IMR-90 (cell line): ENCODE measurements at regions not wholly inside any gene's neighbourhood (a gene's known extent, or its start where the extent isn't known, plus 50 kb on each side); places are given as distances from the start of the nearest gene placed in this dataset.

Experiments
- ATAC-seq: fragments of 200-7000 bp; cut with Tn5 transposase; 2 replicates; pipeline ENCODE4 v1.9.1; 2020; ENCODE audit warnings: low read depth, mild to moderate bottlenecking, moderate library complexity
- BruUV-seq: library from RNA; stranded (reverse); fragments of 400-500 nt; replicated peaks from 2 replicates; lab custom pipeline; 2021; lab: Mats Ljungman, UMichigan
- CTCF ChIA-PET: fragments of 300-600 bp; formaldehyde crosslinking; extraction: SDS; loops from one replicate; lab custom pipeline; 2021; ENCODE audit warnings: antibody characterized with exemption; lab: Yijun Ruan, JAX
- POLR2A ChIA-PET: fragments of 300-600 bp; sonication (Branson Sonifier 250); formaldehyde crosslinking; loops from one replicate; lab custom pipeline; 2022; ENCODE audit warnings: antibody characterized with exemption; ENCODE audit not compliant: unreplicated experiment; lab: Charles Lee
- DNase-seq: peaks from one replicate; pipeline ENCODE4 v3.0.0; 2013
- H2AFZ ChIP-seq: replicated peaks from 2 replicates; pipeline ENCODE3; 2013; ENCODE audit warnings: low read length, mild to moderate bottlenecking; ENCODE audit not compliant: poor library complexity
- H2AK5ac ChIP-seq: 2 replicates; pipeline ENCODE4 v1.6.1; 2013; ENCODE audit warnings: low read depth, low read length, inconsistent platforms
- H2AK9ac ChIP-seq: replicated peaks from 2 replicates; pipeline ENCODE3; 2013; ENCODE audit warnings: mild to moderate bottlenecking, low read depth, low read length, moderate library complexity; ENCODE audit not compliant: poor library complexity
- H2BK120ac ChIP-seq: 2 replicates; pipeline ENCODE4 v1.6.1; 2013; ENCODE audit warnings: low read depth, low read length, inconsistent platforms
- H2BK15ac ChIP-seq: 3 replicates; pipeline ENCODE4 v1.6.1; 2013; ENCODE audit warnings: low read depth, low read length, inconsistent platforms
- H2BK20ac ChIP-seq: 2 replicates; pipeline ENCODE4 v1.6.1; 2013; ENCODE audit warnings: low read depth, mild to moderate bottlenecking, inconsistent platforms, low read length, moderate library complexity
- H2BK5ac ChIP-seq: 2 replicates; pipeline ENCODE4 v1.6.1; 2013; ENCODE audit warnings: mild to moderate bottlenecking, low read depth, low read length, inconsistent platforms; ENCODE audit not compliant: poor library complexity, severe bottlenecking
- H3K14ac ChIP-seq: replicated peaks from 2 replicates; pipeline ENCODE4 v1.6.1; 2013; ENCODE audit warnings: low read depth, low read length, inconsistent platforms
- H3K18ac ChIP-seq: 2 replicates; pipeline ENCODE4 v1.6.1; 2013; ENCODE audit warnings: low read depth, low read length, control low read depth
- H3K23ac ChIP-seq: 2 replicates; pipeline ENCODE4 v1.6.1; 2013; ENCODE audit warnings: low read depth, low read length, inconsistent platforms
- H3K27ac ChIP-seq: 2 replicates; pipeline ENCODE4 v1.5.1; 2013; ENCODE audit warnings: mild to moderate bottlenecking, control low read depth, low read length; ENCODE audit not compliant: insufficient read depth
- H3K27me3 ChIP-seq: 2 replicates; pipeline ENCODE4 v1.6.1; 2013; ENCODE audit warnings: low read length; ENCODE audit not compliant: control insufficient read depth, insufficient read depth
- H3K36me3 ChIP-seq: 2 replicates; pipeline ENCODE4 v1.6.1; 2013; ENCODE audit warnings: low read length, mixed read lengths; ENCODE audit not compliant: control insufficient read depth, insufficient read depth
- H3K4ac ChIP-seq: 2 replicates; pipeline ENCODE4 v1.6.1; 2013; ENCODE audit warnings: low read depth, low read length, inconsistent platforms
- H3K4me1 ChIP-seq: 2 replicates; pipeline ENCODE4 v1.6.1; 2013; ENCODE audit warnings: low read length, mixed read lengths; ENCODE audit not compliant: control insufficient read depth, insufficient read depth
- H3K4me2 ChIP-seq: 2 replicates; pipeline ENCODE4 v1.6.1; 2013; ENCODE audit warnings: low read depth, mild to moderate bottlenecking, control low read depth, low read length, moderate library complexity
- H3K4me3 ChIP-seq: 2 replicates; pipeline ENCODE4 v1.5.1; 2013; ENCODE audit warnings: low read depth, mild to moderate bottlenecking, control low read depth, low read length, moderate library complexity; ENCODE audit not compliant: insufficient read depth
- H3K56ac ChIP-seq: 2 replicates; pipeline ENCODE4 v1.6.1; 2013; ENCODE audit warnings: low read length, inconsistent platforms; ENCODE audit not compliant: insufficient read depth; ENCODE audit errors: extremely low read depth
- H3K79me1 ChIP-seq, 2 experiments: 2 replicates each; pipeline ENCODE4 v1.6.1; 2013; ENCODE audit warnings: low read length in 2 of 2, inconsistent platforms in 1 of 2, low read depth in 1 of 2
- H3K9ac ChIP-seq: 2 replicates; pipeline ENCODE4 v1.6.1; 2013; ENCODE audit warnings: low read depth, low read length, control low read depth
- H3K9me1 ChIP-seq: 2 replicates; pipeline ENCODE4 v1.6.1; 2013; ENCODE audit warnings: low read length, inconsistent platforms; ENCODE audit not compliant: insufficient read depth
- H3K9me3 ChIP-seq: 2 replicates; pipeline ENCODE4 v1.6.1; 2013; ENCODE audit warnings: low read length; ENCODE audit not compliant: control insufficient read depth, insufficient read depth
- H4K20me1 ChIP-seq: 2 replicates; pipeline ENCODE4 v1.6.1; 2013; ENCODE audit warnings: low read length, inconsistent platforms; ENCODE audit not compliant: insufficient read depth
- H4K5ac ChIP-seq: 2 replicates; pipeline ENCODE4 v1.6.1; 2013; ENCODE audit warnings: mild to moderate bottlenecking, low read depth, low read length, control low read depth
- H4K8ac ChIP-seq, 2 experiments: 2 replicates each; pipeline ENCODE4 v1.6.1; 2013; ENCODE audit warnings: low read depth in 2 of 2, low read length in 2 of 2, control low read depth in 1 of 2, inconsistent platforms in 1 of 2
- H4K91ac ChIP-seq: 2 replicates; pipeline ENCODE4 v1.6.1; 2013; ENCODE audit warnings: low read depth, low read length, inconsistent platforms; ENCODE audit not compliant: insufficient read depth
- CEBPB ChIP-seq: IDR thresholded peaks from 2 replicates; pipeline ENCODE4 v1.6.1; 2012; ENCODE audit warnings: low read depth, low read length, improper control_type of control experiment
- USF2 ChIP-seq: fragments of 150-350 bp; IDR thresholded peaks from 2 replicates; pipeline ENCODE4 v1.6.1; 2017; ENCODE audit warnings: mild to moderate bottlenecking, antibody characterized with exemption, low read length, low read depth
- WGBS, 2 experiments: methylation state at CpG; one replicate each; pipeline versions ENCODE4 v1.1.5 to v1.1.7; 2013; ENCODE audit warnings: missing lambda C conversion rate in 2 of 2; ENCODE audit not compliant: insufficient read length in 1 of 2; ENCODE audit errors: extremely low coverage in 2 of 2; 5-methylcytosine and 5-hydroxymethylcytosine counted together
- dilution Hi-C: fragments of 300-500 bp; cut with HindIII; formaldehyde crosslinking; loops from one replicate; pipeline ENCODE4 v1.14.3; 2018; ENCODE audit warnings: low sequenced_read_pairs; ENCODE audit not compliant: unreplicated experiment
- in situ Hi-C: fragments of 300-500 bp; cut with MboI; formaldehyde crosslinking; loops from 3 replicates; pipeline ENCODE4 v1.14.3; 2019; ENCODE audit warnings: low sequenced_read_pairs, inconsistent platforms, mixed read lengths
- intact Hi-C: fragments of 100-400 bp; cut with micrococcal nuclease; formaldehyde crosslinking; loops from 2 replicates; pipeline ENCODE4 v1.10.0; 2022

- no peak overlapping the region for H2BK5ac ChIP-seq
- H2AK5ac ChIP-seq: no peak overlapping the region
- intact Hi-C loops (no loop called here), in situ Hi-C loops (no loop called here), dilution Hi-C loops (no loop called here)
- H3K18ac ChIP-seq: no peak overlapping the region
- TF ChIP-seq CEBPB (peak; percentile 94), USF2 (no peak)
- no peak for ATAC-seq
- H4K8ac ChIP-seq: no peak overlapping the region
- no CpG with 5 or more reads among the region's 1 CpG for WGBS, 2 experiments
- H3K14ac ChIP-seq: no peak overlapping the region
- H3K27ac ChIP-seq: no peak overlapping the region
- H3K23ac ChIP-seq: no peak overlapping the region
- H3K4me3 ChIP-seq: no peak overlapping the region
- H2BK15ac ChIP-seq: no peak overlapping the region
- no peaks in the 10 kb centered on the region for H3K4me1 ChIP-seq
- H3K4ac ChIP-seq: no peak overlapping the region
- no peaks in the 10 kb centered on the region for H4K20me1 ChIP-seq
- no peak overlapping the region for H4K5ac ChIP-seq
- H3K36me3 ChIP-seq: no peaks in the 10 kb centered on the region
- no peaks in the 10 kb centered on the region for H3K79me1 ChIP-seq
- no peak overlapping the region for H2AFZ ChIP-seq
- ChIA-PET POLR2A (no interaction called here), CTCF (no interaction called here)
- no peak overlapping the region for H2AK9ac ChIP-seq
- no peaks in the 10 kb centered on the region for H3K27me3 ChIP-seq
- H3K9ac ChIP-seq: no peak overlapping the region
- DNase-seq: peak; percentile 47
- H2BK20ac ChIP-seq: no peak overlapping the region
- H3K56ac ChIP-seq: no peak overlapping the region
- no peaks in the 10 kb centered on the region for H3K9me3 ChIP-seq
- no peak overlapping the region for H4K91ac ChIP-seq
- no peak overlapping the region for H2BK120ac ChIP-seq
- H3K9me1 ChIP-seq: no peaks in the 10 kb centered on the region
- no peak overlapping the region for H3K4me2 ChIP-seq
- BruUV-seq: no TSS peak
Measured at GRCh38 chr14:83196236-83196635, 1662.6 kb upstream of the SEL1L start.
